ENCODE measurements at regions not wholly inside any gene's neighbourhood (a gene's known extent, or its start where the extent isn't known, plus 50 kb on each side); places are given as distances from the start of the nearest gene placed in this dataset.

DNA sequence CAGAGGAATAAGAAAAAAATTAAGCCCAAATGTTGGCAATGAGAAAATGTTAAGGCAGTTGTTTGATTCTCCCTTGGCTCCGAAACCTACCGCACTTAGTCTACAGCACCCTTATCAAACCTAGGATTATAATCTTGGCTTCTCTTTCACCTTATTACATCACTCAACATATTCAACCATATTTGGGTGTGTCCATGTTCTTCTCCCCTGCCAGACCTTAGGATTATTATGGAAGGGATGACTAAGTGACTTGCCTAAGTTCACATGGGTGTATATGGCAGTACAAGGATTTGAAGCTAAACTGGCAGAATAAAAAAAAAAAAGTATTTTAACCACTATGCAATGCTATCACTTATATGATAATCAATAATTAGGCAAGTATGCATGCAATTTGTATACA, 76.4 kb downstream of the PLK2 start:
- no peak for TF ChIP-seq GATA2 (IDR thresholded peaks at IDR 0.05; ENCODE audit: low read depth, low read length)
- no peak for TF ChIP-seq GATA3 (IDR thresholded peaks at IDR 0.05; ENCODE audit: low read depth, low read length)
